Adrenal gland (tissue), 9 donors: ENCODE measurements at regions not wholly inside any gene's neighbourhood (a gene's known extent, or its start where the extent isn't known, plus 50 kb on each side); places are given as distances from the start of the nearest gene placed in this dataset.
A peak's percentile ranks its signal among the peaks of the same experiment; 100 is the strongest.

ENCODE experiments used
- DNase-seq, 7 donors: peaks; one replicate each; pipeline ENCODE4 v3.0.0-alpha.2; 2019 to 2020
- H3K27ac ChIP-seq, 5 donors: fragments of 200-600 bp; sonication (generic) in 4 of 5; 1 replicate in 3 of 5; 2 replicates in 2 of 5; pipeline versions ENCODE4 v1.5.1 to v1.8.0; 2016 to 2020; ENCODE audit warnings: mild to moderate bottlenecking in 1 of 5
- H3K27me3 ChIP-seq: fragments of 200-600 bp; 2 replicates; pipeline ENCODE4 v1.8.0; 2021
- H3K36me3 ChIP-seq, 2 donors: fragments of 200-600 bp; replicated peaks in 1 of 2; 1 replicate in 1 of 2; 2 replicates in 1 of 2; pipeline versions ENCODE4 v1.5.1 to v1.8.0; 2018 to 2022
- H3K4me1 ChIP-seq, 2 donors: fragments of 200-600 bp; replicated peaks in 1 of 2; 1 replicate in 1 of 2; 2 replicates in 1 of 2; pipeline versions ENCODE4 v1.5.1 to v1.8.0; 2018 to 2021
- H3K4me3 ChIP-seq, 4 donors: fragments of 200-600 bp; sonication (generic) in 3 of 4; one replicate each; pipeline ENCODE4 v1.5.1; 2016 to 2018
- H3K9me3 ChIP-seq, 3 donors: fragments of 200-600 bp; sonication (generic) in 1 of 3; replicated peaks in 1 of 3; 1 replicate in 2 of 3; 2 replicates in 1 of 3; pipeline versions ENCODE4 v1.5.1 to v1.8.0; 2016 to 2021
- CTCF ChIP-seq, 6 experiments: fragments of 450-650 bp in 4 of 6; fragments of 200-600 bp in 2 of 6; sonication (generic) in 1 of 6; IDR thresholded peaks; 1 replicate in 5 of 6; 2 replicates in 1 of 6; pipeline versions ENCODE4 v1.5.1 to v1.8.0; 2016 to 2021; ENCODE audit warnings: antibody characterized with exemption in 6 of 6, mild to moderate bottlenecking in 2 of 6, moderate library complexity in 1 of 6
- POLR2A ChIP-seq, 2 donors: fragments of 450-650 bp; IDR thresholded peaks; one replicate each; pipeline ENCODE4 v1.6.1; 2017; ENCODE audit warnings: antibody characterized with exemption in 2 of 2, mild to moderate bottlenecking in 2 of 2, moderate library complexity in 1 of 2
- WGBS, 4 donors: extraction: QIAGEN DNeasy Blood & Tissue Kit in 2 of 4; methylation state at CpG; one replicate each; pipeline versions ENCODE4 v1.1.5 to v1.1.7; 2013 to 2017; 5-methylcytosine and 5-hydroxymethylcytosine counted together
- intact Hi-C, 2 donors: fragments of 100-400 bp; cut with DNase I; formaldehyde crosslinking; loops; one replicate each; pipeline versions ENCODE4 v1.14.1 to v1.15.0; 2022 to 2023
- donor health status: healthy with polysubstance abuse.
- donor health status: Bipolar disorder and iron deficiency.
- donor health status: DM: yes; HTN: yes; CAD: no.
- donor health status: DM: no; HTN: no; CAD: no.
- donor health status: DM: no; HTN: no; CAD: no.

GRCh38 chr7:45239486-45239885 is 81.9 kb downstream of the RAMP3 start:
- no peak overlapping the region for H3K4me3 ChIP-seq
- H3K27ac ChIP-seq = peak overlapping the region in 2 of 5 donors; percentile 15 to 76
- H3K9me3 ChIP-seq = no peaks in the 10 kb centered on the region
- H3K4me1 ChIP-seq = no peaks in the 10 kb centered on the region
- no peaks in the 10 kb centered on the region for H3K27me3 ChIP-seq
- TF ChIP-seq CTCF (IDR thresholded peaks at IDR 0.05) = no peak
- no peak for TF ChIP-seq POLR2A (IDR thresholded peaks at IDR 0.05)
- WGBS, 4 donors = 42 to 57% (median 47%) methylated on average over 6 of the region's 6 CpGs
- peak in 2 of 7 donors; percentile 20 to 49 for DNase-seq
- intact Hi-C loops = no loop called here
- no peaks in the 10 kb centered on the region for H3K36me3 ChIP-seq

GRCh38 chr7:45240273-45240771 is 82.7 kb downstream of the RAMP3 start:
- TF ChIP-seq POLR2A (IDR thresholded peaks at IDR 0.05) = no peak
- TF ChIP-seq CTCF (IDR thresholded peaks at IDR 0.05) = no peak
- H3K27ac ChIP-seq = peak overlapping the region in 1 of 5 donors; percentile 42
- no peaks in the 10 kb centered on the region for H3K36me3 ChIP-seq
- peaks cover 4% of the 10 kb centered on the region for H3K27me3 ChIP-seq
- no peaks in the 10 kb centered on the region for H3K9me3 ChIP-seq
- no peak overlapping the region for H3K4me3 ChIP-seq
- WGBS, 4 donors = 64 to 68% (median 65%) methylated on average over 7 of the region's 7 CpGs
- DNase-seq = peak in 3 of 7 donors; percentile 38 to 69 (median 55)
- H3K4me1 ChIP-seq = no peaks in the 10 kb centered on the region
- intact Hi-C loops = no loop called here

- peak overlapping the region in 1 of 5 donors; percentile 42 for H3K27ac ChIP-seq
- intact Hi-C loops = no loop called here
- no peak overlapping the region for H3K4me3 ChIP-seq
- H3K36me3 ChIP-seq = no peaks in the 10 kb centered on the region
- H3K9me3 ChIP-seq = no peaks in the 10 kb centered on the region
- TF ChIP-seq CTCF (IDR thresholded peaks at IDR 0.05) (no peak), POLR2A (IDR thresholded peaks at IDR 0.05) (no peak)
- H3K4me1 ChIP-seq = no peaks in the 10 kb centered on the region
- DNase-seq = peak in 1 of 7 donors; percentile 15
- peaks cover 6% of the 10 kb centered on the region for H3K27me3 ChIP-seq
- WGBS, 4 donors = 75 to 91% (median 84%) methylated on average over 4 of the region's 4 CpGs
Measured at GRCh38 chr7:45240926-45241325, 83.3 kb downstream of the RAMP3 start.

GRCh38 chr7:45241339-45242109 is 83.9 kb downstream of the RAMP3 start:
- Histone ChIP-seq H3K27me3 (peaks cover 6% of the 10 kb centered on the region), H3K4me3 (no peak overlapping the region), H3K4me1 (no peaks in the 10 kb centered on the region), H3K9me3 (no peaks in the 10 kb centered on the region), H3K36me3 (no peaks in the 10 kb centered on the region), H3K27ac (peak overlapping the region in 1 of 5 donors; percentile 42)
- intact Hi-C loops = no loop called here
- no peak for DNase-seq
- WGBS, 4 donors = 63 to 68% (median 66%) methylated on average over 11 of the region's 11 CpGs
- TF ChIP-seq POLR2A (IDR thresholded peaks at IDR 0.05) (no peak), CTCF (IDR thresholded peaks at IDR 0.05) (no peak)
